ENCODE measurements at regions not wholly inside any gene's neighbourhood (a gene's known extent, or its start where the extent isn't known, plus 50 kb on each side); places are given as distances from the start of the nearest gene placed in this dataset.

- H3K36me3 ChIP-seq (ENCODE audit: low read depth, low read length) = no peaks in the 10 kb centered on the region
- no peak overlapping the region for H2AFZ ChIP-seq (ENCODE audit: low read length)
- H3F3A ChIP-seq (ENCODE audit: low read length, unreplicated experiment) = no peaks in the 10 kb centered on the region
- TF ChIP-seq EZH2phosphoT487 (IDR thresholded peaks at IDR 0.05; ENCODE audit: borderline replicate concordance, low read length) (no peak), EZH2 (IDR thresholded peaks at IDR 0.05; ENCODE audit: low read length, unreplicated experiment) (no peak), CTCF (conservative IDR thresholded peaks at IDR 0.05; ENCODE audit: low read depth, low read length) (no peak)
- intact Hi-C loops (cut with micrococcal nuclease) = no loop called here
- no peak overlapping the region for H3K9ac ChIP-seq (ENCODE audit: low read length)
- H4K20me1 ChIP-seq (ENCODE audit: low read length) = no peaks in the 10 kb centered on the region
- ChIA-PET CTCF (no interaction called here), POLR2A (ENCODE audit: unreplicated experiment) (no interaction called here)
- H3K4me2 ChIP-seq (ENCODE audit: low read length) = no peak overlapping the region
- ATAC-seq (no peak), DNase-seq (no peak)
- no peaks in the 10 kb centered on the region for H3K9me3 ChIP-seq (ENCODE audit: low read length)
- peaks cover 38% of the 10 kb centered on the region for H3K27me3 ChIP-seq (ENCODE audit: low read length)
- no TSS peak for BruUV-seq (replicated peaks)
- no peaks in the 10 kb centered on the region for H3K79me2 ChIP-seq (ENCODE audit: low read length)
- H3K4me1 ChIP-seq (ENCODE audit: insufficient read depth, low read length) = no peaks in the 10 kb centered on the region
- H3K4me3 ChIP-seq (ENCODE audit: low read length) = no peak overlapping the region
- no peak overlapping the region for H3K27ac ChIP-seq (ENCODE audit: low read length)
- no peaks in the 10 kb centered on the region for H3K9me2 ChIP-seq (replicated peaks; ENCODE audit: low read length)
Measured at GRCh38 chr7:25762511-25763462, 389.2 kb upstream of the NFE2L3 start.

- ChIA-PET CTCF (no interaction called here), POLR2A (ENCODE audit: unreplicated experiment) (no interaction called here)
- H4K20me1 ChIP-seq (ENCODE audit: low read length) = no peaks in the 10 kb centered on the region
- no peaks in the 10 kb centered on the region for H3K9me2 ChIP-seq (replicated peaks; ENCODE audit: low read length)
- ATAC-seq = no peak
- H3K79me2 ChIP-seq (ENCODE audit: low read length) = no peaks in the 10 kb centered on the region
- H3F3A ChIP-seq (ENCODE audit: low read length, unreplicated experiment) = no peaks in the 10 kb centered on the region
- no peaks in the 10 kb centered on the region for H3K9me3 ChIP-seq (ENCODE audit: low read length)
- no peaks in the 10 kb centered on the region for H3K36me3 ChIP-seq (ENCODE audit: low read depth, low read length)
- no peak overlapping the region for H3K27ac ChIP-seq (ENCODE audit: low read length)
- TF ChIP-seq EZH2phosphoT487 (IDR thresholded peaks at IDR 0.05; ENCODE audit: borderline replicate concordance, low read length) (no peak), EZH2 (IDR thresholded peaks at IDR 0.05; ENCODE audit: low read length, unreplicated experiment) (no peak), CTCF (conservative IDR thresholded peaks at IDR 0.05; ENCODE audit: low read depth, low read length) (no peak)
- peaks cover 40% of the 10 kb centered on the region for H3K27me3 ChIP-seq (ENCODE audit: low read length)
- H3K9ac ChIP-seq (ENCODE audit: low read length) = no peak overlapping the region
- DNase-seq = no peak
- intact Hi-C loops (cut with micrococcal nuclease) = no loop called here
- no peak overlapping the region for H3K4me2 ChIP-seq (ENCODE audit: low read length)
- no peaks in the 10 kb centered on the region for H3K4me1 ChIP-seq (ENCODE audit: insufficient read depth, low read length)
- H2AFZ ChIP-seq (ENCODE audit: low read length) = no peak overlapping the region
- H3K4me3 ChIP-seq (ENCODE audit: low read length) = no peak overlapping the region
- no TSS peak for BruUV-seq (replicated peaks)
Measured at GRCh38 chr7:25763463-25763860, 388.5 kb upstream of the NFE2L3 start.

- TF ChIP-seq EZH2phosphoT487 (IDR thresholded peaks at IDR 0.05; ENCODE audit: borderline replicate concordance, low read length) = no peak
- no peak for TF ChIP-seq EZH2 (IDR thresholded peaks at IDR 0.05; ENCODE audit: low read length, unreplicated experiment)
- TF ChIP-seq CTCF (conservative IDR thresholded peaks at IDR 0.05; ENCODE audit: low read depth, low read length) = no peak
- no peak overlapping the region for H3K27ac ChIP-seq (ENCODE audit: low read length)
- POLR2A ChIA-PET (ENCODE audit: unreplicated experiment) = no interaction called here
Measured at GRCh38 chr7:25765110-25765655, 386.8 kb upstream of the NFE2L3 start.

More at GRCh38 chr7:25765110-25765655, 386.8 kb upstream of the NFE2L3 start:
- intact Hi-C loops (cut with micrococcal nuclease) = no loop called here
- CTCF ChIA-PET = no interaction called here
- Histone ChIP-seq H3K9me2 (replicated peaks; ENCODE audit: low read length) (no peaks in the 10 kb centered on the region), H3K4me3 (ENCODE audit: low read length) (no peak overlapping the region), H3K27me3 (ENCODE audit: low read length) (peaks cover 37% of the 10 kb centered on the region), H3K4me1 (ENCODE audit: insufficient read depth, low read length) (no peaks in the 10 kb centered on the region), H3K4me2 (ENCODE audit: low read length) (no peak overlapping the region), H2AFZ (ENCODE audit: low read length) (no peak overlapping the region), H3K9me3 (ENCODE audit: low read length) (no peaks in the 10 kb centered on the region), H3K79me2 (ENCODE audit: low read length) (no peaks in the 10 kb centered on the region), H3K9ac (ENCODE audit: low read length) (no peak overlapping the region), H3F3A (ENCODE audit: low read length, unreplicated experiment) (no peaks in the 10 kb centered on the region), H3K36me3 (ENCODE audit: low read depth, low read length) (no peaks in the 10 kb centered on the region), H4K20me1 (ENCODE audit: low read length) (no peaks in the 10 kb centered on the region)
- DNase-seq (no peak), ATAC-seq (no peak)
- BruUV-seq (replicated peaks) = no TSS peak

Data from PC-3 (cell line).